ENCODE measurements at regions not wholly inside any gene's neighbourhood (a gene's known extent, or its start where the extent isn't known, plus 50 kb on each side); places are given as distances from the start of the nearest gene placed in this dataset.

DNA sequence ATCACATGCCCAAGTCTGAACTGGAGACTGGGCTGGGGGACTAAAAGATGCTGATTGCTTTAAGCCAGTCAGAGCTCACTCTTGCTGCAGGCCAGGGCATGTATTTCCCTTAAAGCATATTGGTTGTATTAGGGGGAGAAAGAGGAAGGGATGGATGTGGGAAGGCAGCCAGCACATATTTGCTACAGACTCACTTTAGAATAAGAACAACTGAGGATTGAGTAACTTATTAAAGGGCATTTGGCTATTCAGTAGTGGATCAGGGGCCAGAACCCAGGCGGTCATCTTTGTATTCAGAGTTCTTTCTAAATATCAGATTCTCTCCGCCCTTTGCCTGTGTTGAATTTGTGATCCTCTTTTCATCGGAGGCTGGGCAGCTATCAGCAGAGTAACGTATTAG lies 231.7 kb downstream of the HAPSTR1 start:
- TF ChIP-seq POLR2AphosphoS5 (IDR thresholded peaks at IDR 0.05) = no peak
- TF ChIP-seq, protein P1, sequence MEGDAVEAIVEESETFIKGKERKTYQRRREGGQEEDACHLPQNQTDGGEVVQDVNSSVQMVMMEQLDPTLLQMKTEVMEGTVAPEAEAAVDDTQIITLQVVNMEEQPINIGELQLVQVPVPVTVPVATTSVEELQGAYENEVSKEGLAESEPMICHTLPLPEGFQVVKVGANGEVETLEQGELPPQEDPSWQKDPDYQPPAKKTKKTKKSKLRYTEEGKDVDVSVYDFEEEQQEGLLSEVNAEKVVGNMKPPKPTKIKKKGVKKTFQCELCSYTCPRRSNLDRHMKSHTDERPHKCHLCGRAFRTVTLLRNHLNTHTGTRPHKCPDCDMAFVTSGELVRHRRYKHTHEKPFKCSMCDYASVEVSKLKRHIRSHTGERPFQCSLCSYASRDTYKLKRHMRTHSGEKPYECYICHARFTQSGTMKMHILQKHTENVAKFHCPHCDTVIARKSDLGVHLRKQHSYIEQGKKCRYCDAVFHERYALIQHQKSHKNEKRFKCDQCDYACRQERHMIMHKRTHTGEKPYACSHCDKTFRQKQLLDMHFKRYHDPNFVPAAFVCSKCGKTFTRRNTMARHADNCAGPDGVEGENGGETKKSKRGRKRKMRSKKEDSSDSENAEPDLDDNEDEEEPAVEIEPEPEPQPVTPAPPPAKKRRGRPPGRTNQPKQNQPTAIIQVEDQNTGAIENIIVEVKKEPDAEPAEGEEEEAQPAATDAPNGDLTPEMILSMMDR (IDR thresholded peaks at IDR 0.05) = no peak

All from breast epithelium (tissue), 3 donors.